ENCODE measurements at regions not wholly inside any gene's neighbourhood (a gene's known extent, or its start where the extent isn't known, plus 50 kb on each side); places are given as distances from the start of the nearest gene placed in this dataset.

DNA sequence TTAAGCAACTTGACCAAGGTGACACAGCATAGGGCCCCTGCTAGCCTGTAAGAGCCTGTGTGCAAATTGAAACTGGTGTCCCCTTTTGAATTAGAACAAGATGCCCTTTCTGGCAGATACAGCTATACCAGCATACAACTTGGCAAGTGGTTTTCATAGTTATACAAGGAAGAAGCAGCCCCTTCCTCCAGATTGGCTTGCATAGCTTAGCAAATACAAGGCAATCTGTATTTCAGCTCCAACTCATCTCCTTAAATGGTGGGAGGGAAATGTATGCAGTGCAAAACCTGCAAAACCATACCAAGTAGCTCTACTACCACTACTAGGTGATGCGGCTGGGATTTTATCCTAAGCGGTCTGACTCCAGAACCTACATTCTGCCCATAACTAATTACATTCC lies 427.1 kb downstream of the HAPSTR1 start:
- no peak for DNase-seq (ENCODE audit: low read depth)

DNA sequence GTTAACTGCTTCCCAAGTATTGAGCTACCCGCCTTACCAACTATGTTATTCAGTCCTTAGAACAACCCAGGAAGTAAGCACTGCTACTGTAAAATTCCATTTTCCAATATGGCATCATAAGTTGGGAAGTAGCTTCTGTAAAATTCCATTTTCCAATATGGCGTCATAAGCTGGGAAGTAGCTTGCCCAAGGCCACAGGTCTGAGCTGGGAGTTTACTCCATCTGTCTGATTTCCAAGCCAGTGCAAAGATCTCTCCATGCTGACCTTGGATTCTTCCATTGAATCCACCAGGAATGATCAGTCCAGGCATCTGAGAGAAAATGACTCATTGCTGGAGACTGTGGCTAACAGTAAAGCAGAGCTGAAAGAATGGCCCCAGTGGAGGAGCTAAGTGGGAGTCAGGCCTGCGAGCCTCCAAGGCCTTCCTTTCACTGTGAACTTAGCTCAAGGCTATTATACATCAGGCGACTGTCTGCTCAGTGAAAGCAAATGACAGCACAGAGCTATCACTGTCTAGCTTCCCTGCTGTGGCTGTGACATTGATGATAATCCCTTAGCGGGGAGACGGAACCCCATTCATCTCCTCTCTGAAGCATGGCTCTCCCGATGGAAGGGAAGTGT lies 430.4 kb downstream of the HAPSTR1 start:
- DNase-seq (ENCODE audit: low read depth): peak; percentile 42

DNA sequence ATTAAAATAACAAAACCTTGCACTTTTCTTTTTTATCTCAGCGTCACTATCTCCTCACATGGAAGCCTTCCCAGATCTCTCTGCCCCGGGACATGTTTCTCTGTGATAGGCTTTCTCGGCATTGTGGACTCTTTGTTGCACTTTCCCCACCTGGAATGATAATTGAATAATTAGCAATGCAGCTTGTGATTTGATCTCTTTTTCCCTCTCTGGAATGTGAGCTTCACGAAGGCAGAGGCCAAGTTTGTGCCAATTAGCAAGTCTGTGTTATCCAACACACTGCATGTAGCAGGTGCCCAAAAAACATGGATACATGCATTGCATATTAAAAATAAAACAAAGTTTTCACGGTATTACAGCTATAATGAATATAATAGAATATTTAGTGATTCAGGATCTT lies 431.2 kb downstream of the HAPSTR1 start:
- no peak for DNase-seq (ENCODE audit: low read depth)

DNA sequence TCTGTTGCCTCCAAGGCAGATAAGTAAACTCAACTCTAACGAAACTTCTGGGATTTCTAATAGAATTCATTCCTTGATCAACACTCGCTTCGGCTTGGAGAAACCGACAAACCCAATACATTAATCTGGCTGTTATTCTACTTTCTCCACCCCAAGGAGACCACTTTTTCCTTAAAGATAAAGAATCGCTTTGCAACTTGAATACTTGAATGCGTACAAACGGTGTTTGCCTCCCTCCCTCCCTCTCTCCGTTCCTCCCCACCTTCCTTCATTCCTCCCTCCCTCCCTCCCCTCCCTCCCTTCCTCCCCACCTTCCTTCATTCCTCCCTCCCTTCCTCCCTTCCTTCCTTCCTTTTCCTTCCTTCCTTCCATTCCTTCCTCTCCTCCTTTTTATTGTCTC lies 432.6 kb downstream of the HAPSTR1 start:
- DNase-seq (ENCODE audit: low read depth): no peak

DNA sequence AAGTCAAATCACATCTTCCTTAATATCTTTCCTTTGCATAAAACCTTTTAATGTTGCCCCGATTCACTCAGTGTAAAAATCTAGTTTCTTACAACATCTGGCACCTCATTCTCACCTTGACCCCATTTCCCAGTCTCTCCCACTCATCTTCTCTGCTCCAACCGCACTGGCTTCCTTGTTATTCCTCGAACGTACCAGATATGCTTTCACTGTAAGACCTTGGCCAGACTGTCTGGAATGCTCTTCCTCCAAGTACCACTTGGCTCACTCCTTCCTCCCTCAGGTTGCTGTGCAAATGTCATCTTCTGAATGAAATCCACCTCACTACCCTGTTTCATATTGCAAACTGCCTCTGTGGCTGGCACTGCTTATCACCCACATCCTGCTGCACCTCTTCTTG lies 433.6 kb downstream of the HAPSTR1 start:
- no peak for DNase-seq (ENCODE audit: low read depth)

DNA sequence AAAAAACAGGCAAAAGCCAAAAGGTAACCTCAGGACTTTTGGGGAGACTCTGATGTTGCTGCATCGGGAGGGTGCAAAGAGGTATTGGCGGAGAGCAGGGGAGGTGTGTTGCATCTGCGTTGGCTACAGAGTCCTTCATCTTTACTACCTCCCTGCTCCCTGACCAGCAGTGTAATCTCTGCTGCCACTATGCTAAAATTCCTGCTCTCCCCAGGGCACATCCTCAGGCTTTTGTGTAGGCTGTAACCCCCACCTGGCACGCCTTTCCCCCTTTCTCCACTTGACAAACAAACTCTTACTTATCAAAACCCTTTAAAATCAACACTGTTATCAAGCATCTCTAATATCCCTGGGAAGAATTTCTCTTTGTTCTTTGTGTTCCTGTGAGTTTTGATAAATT lies 435.3 kb downstream of the HAPSTR1 start:
- DNase-seq (ENCODE audit: low read depth): no peak

DNA sequence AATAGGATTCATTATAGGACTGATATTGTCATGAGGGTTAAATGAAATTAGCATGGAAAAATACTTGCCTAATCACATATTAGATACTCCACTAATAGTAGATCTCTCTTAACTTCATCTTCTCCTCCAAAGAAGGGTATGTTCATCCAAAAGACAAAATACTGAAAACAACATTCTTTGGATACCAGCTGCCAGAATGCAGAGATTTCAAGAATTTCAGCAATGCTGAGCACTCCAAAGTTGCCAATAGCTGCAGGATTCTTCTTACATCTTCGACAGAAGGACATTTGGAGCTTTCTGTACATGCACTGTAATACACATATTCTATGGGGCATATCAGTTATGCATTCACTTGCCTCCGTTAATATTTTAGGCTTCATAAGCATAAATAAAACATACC lies 436.5 kb downstream of the HAPSTR1 start:
- no peak for DNase-seq (ENCODE audit: low read depth)

DNA sequence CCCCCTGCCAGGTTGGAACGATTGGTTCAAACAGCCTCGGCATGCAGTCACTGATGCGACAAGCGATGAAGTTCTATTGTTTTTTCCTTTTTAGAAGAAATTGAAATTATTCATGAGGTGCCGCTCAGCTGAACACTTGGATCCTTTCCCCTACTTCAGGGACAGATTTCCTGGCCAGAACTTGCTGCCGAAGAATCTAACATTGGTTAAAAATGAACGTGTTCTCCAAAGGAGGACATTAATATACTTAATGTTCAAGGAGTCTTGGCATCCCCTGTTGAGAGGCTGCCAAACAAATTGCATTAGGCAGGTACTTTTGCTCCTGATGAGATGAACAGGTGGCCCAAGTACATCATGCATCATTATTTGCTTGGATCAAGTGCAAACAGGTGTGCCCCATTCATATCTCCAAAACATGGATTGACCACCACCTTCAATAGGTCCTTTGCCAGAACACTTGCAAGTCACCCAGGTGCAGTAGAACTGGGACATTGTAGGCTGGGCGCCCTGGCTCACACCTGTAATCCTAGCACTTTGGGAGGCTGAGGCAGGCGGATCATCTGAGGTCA lies 437.2 kb downstream of the HAPSTR1 start:
- no peak for DNase-seq (ENCODE audit: low read depth)

DNA sequence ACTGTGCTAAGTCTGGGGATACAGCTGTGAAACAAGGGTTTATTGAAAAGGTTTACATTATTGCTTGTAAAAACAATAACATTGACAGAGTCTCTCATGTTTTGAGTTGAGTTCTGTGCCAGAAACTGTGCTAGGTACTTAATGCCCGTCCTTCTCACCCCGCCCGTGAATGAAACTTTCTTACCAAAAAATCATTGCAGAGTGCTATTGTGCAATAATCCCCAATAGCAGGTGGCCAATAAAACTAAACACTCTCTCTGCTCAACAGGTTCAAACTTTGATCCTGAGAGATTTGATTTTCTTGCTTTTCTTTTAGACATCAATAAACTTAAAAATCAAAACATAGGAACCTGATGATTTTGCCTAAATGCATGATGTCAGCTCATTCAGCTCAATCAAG lies 441.6 kb downstream of the HAPSTR1 start:
- no peak for DNase-seq (ENCODE audit: low read depth)

DNA sequence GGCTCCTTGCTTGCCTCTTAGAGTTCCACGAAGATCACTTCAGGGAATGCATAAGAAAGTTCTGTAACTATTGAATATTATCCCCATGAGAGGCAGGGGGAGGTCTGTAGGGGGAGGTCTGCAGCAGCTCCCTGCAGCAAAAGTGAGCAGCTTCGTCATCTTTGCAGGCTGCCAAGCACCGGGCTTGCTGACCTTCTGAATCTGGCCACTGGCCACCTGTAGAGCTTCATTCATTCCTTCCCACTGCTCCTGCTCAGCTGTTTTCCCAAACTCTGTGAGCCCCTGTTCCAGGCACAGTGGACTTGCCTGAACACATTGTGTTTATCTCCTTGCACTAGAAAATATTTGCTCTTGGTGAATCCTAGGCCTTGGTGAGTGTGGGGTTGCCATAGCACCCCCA lies 443.3 kb downstream of the HAPSTR1 start:
- no peak for DNase-seq (ENCODE audit: low read depth)

DNA sequence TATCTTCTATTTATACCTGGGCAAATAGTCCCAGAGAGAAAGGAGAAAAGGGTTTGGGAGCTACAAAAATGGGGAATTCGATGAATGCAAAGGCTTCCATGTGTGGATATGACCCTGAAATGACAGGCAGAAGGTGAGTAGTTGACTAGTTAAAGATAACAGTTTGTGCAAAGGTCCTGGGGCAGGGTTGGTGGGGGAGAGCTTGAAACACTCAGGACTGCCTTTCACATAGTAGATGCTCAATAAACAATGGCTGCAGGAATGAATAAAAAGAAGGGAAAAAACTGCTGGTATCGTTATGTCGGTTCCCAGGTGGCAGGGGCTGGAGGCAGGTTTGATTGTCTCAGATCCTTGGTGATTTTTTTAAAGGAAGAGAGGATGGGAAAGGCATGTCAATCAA lies 445.5 kb downstream of the HAPSTR1 start:
- DNase-seq (ENCODE audit: low read depth): no peak

DNA sequence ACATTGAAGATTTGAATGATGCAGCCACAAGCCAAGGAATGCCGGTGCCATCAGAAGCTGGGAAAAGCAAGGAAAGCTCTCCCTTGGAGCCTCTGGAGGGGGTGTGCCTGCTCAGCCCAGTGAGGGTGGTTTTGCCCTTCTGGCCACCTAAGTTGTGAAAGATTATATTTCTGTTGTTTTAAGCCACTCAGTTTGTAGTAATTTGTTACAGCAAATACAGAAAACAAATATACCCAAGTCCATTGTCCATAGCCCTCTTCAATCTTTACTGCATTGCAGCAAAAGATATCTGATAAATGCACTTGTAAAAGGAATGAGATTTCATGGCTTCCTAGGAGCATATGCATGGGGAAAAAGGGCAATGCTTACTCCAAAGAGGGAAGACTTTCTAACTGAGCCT lies 447.9 kb downstream of the HAPSTR1 start:
- no peak for DNase-seq (ENCODE audit: low read depth)

DNA sequence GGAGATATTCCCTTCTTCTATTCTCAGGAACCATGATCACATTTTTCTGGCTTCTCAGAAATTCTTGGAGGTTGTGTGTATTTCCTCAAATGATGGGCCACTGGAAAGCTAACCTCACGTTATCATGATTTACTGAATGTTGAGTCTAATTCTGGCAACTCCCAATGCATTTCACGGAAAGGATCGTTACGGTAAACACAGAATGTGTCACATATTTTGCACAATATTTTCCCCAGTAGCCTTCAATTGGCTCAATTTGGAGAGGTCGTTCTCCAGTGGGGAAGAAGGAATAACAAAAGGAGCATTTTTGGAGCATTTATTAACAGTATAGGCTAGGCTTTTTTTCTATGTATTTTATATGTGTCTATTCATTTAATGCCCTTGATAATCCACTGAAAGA lies 450.3 kb downstream of the HAPSTR1 start:
- DNase-seq (ENCODE audit: low read depth): no peak

DNA sequence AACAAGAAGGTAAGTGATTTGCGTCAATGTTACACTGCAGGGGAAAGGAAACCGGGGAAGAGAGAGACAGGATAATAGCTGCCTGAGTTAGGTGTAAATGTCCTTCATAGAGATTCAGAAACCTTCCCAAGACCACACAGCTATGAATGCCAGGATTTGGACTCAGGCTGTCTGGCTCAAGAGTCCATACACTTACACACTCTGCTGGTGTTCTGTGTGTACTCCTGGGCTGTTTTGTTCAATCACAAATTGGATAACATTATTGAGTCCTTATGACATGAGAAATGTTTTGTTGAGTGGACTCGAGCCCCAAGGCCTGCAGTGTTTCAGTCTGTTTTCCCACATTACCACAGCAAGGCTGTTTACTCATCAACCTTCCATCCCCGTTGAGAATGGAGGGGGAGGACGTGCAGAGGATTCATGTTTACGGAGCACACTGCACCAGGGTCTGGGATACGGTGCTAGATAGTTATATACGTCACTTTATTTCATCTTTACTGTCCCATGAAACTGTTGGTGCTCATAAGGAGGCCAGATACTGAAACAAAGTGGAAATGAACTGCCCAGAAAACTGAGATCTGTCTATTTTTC lies 450.8 kb downstream of the HAPSTR1 start:
- peak; percentile 1 for DNase-seq (ENCODE audit: low read depth)

DNA sequence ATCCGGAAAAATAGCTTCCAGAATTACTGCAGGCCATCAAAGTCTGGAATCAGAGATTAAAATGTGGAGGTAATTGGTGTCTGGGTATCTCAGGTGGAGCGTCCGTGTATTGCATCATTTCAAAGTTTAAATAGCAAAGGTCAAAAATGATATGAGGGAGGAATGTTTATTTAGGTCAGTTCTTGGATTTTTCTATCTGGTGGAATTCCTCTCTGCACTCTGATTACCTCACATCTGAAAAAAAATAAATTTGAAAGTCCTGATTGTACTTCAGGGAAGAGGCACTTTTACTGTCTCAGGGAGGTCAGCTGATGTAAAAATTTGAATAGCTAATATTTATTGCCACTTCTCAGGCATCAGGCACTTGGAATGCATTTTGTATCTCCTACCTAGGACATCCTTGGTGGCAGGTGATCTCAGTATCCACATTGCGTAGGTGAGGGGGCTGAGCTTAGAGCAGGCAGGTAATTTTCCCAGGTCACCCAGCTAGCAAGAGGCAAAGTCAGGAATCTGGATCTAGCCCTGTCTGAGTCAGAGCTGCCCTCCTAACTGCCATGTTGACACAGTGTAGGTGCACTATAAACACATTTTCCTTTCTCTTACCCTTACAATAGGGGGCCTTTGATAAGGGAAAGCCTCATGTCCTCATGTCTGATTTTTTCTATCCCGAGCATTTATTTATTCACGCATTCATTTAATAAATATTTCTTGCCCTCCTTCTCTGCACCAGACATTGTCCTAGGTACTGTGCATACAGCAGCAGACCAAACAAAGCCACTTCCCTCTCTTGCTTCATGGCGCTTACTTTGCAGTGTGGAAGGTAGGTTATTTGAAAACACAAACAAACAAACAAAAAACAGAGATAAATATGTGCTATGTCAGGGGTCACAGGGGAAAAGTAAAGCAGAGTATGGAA lies 454.3 kb downstream of the HAPSTR1 start:
- DNase-seq (ENCODE audit: low read depth): no peak

DNA sequence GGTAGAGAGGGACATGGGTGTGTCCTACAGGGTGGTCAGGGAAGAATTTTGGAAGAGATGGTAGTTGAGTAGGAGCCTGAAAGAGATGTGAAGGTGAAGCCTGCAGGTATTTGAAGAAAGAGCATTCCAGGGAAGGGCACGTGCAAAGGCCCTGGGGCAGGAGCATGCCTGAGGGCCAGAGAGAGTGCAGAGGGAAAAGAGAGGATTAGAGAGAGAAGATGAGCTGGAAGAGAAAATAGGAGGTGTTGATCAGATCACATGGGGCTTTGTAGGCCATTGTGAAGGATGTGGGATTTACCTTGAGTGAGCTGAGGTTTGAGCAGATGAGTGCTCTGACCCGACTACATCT lies 455.0 kb downstream of the HAPSTR1 start:
- DNase-seq (ENCODE audit: low read depth): no peak

DNA sequence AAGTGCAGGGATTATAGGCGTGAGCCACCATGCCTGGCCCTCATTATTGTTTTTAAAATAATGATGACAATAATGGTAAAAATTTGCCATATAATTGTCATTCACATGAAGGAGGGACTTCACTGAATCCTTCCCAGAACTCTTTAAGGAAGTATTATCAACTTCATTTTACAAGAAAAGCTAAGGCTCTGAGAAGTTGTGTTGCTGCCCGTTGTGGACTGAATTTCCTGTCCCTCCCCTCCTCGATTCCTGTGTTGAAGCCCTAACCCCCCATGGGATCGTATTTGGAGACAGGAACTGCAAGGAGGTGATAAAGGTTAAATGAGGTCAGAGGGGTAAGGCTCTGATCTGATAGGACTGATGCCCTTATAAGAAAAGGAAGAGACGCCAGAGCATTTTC lies 458.0 kb downstream of the HAPSTR1 start:
- no peak for DNase-seq (ENCODE audit: low read depth)

DNA sequence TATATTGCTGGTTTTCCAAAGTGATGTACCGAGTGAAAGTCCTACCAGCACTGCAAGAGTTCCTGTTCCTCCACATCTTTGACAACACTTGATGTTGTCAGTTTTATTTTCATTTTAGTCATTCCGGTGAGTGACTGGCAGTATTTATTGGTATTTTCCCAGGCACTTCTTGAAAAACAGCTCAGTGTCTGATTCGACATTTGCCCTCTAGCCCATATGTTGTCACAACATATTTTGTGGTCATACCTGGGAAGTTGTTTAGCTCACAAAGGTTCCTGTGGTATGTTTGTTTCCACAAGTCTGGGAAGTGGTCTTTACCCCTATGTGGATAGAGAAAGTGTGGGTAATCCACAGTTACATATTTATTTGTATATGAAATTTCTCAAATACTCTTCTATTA lies 463.6 kb downstream of the HAPSTR1 start:
- no peak for DNase-seq (ENCODE audit: low read depth)

DNA sequence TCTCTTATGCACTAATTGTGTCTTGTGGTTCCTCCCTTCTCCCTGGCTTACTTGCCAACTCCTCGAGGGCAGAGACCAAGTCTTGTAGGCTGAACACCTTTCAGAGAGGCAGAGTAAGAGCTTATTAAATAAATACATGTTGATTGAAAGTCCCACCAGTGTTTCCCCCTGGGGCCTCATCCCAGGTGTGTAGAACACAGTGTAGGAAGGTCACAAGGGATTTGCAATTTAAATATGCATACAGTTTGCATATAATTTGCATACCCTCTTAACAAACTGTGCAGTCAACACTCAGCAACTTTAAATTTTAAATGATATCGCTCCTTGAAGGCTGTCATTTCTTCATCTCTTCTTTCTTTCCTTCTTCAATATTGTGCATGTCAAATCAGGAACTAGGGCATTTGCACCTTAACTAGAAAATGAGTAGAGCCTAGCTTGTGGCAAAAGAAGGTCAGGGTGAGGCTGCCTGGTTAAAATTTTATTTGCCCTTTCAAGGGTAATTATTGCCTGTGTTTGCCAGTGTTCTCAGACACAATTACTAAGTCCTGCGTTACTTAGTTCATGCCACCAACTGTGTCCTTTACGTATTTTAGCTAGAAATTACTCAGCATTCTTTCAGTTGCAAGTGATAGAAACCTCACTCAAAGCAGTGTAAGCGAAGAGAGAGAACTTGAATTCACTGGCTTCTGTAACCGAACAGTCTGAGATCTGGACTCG lies 465.7 kb downstream of the HAPSTR1 start:
- no peak for DNase-seq (ENCODE audit: low read depth)

DNA sequence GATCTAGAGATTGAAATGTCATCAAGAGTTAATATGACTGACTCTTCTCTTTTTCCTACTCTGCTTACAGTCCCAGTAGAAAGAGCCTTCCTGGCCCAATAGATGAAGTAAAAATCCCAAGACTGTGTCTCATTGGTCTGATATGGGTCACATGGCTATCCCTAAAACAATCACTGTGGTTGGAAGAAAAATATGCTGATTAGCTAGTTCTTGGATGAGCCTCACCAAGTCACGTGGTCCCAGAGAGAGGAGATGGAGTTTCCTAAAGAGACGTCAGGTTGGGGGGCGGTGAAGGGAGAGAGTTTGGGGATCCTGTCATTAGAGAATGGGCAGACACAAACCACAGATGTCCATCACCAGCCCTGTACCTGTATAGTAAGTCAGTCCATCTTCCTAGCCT lies 466.3 kb downstream of the HAPSTR1 start:
- DNase-seq (ENCODE audit: low read depth): no peak

DNA sequence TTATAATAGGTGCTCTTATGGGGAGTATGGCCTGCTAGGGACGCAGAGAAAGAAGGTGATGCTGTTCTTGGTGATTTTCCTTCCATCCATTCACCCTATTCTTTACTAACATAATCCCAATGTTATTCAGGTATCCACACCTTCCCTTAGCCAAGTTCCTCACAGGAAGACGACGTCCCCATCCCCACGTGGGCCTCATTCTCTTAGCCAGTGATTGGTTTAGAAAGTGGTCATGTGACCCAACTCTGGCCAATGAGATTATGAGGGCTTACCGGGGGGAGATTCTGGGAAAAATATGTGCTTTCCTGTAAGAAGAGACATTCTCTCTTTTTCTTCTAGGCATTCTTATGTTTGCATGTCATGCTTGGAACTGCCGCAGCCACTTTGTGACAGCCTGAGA lies 474.7 kb downstream of the HAPSTR1 start:
- DNase-seq (ENCODE audit: low read depth): no peak

DNA sequence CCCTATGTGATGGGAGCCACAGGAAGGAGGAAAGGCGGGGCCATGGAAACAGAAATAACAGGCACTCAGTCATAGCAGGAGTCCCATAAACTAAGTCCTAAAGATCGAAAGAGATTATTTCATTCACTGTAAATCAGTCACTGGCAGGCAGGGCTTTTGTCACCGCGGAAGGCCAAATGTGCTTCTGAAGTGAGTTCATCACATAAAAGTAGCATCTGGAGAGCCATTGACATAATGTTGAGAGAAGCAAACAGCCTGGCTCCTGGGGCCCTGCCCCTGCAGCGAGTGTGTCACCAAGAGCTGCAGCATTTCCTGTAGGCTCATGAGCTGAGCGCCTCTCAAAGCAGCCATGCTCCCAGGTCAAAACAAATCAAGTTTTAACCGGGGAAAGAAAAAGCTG lies 476.2 kb downstream of the HAPSTR1 start:
- DNase-seq (ENCODE audit: low read depth): peak; percentile 1

Data from M059J (cell line).